NOMO-1 (cell line): ENCODE measurements at regions not wholly inside any gene's neighbourhood (a gene's known extent, or its start where the extent isn't known, plus 50 kb on each side); places are given as distances from the start of the nearest gene placed in this dataset.
"Not testable (repeated sequence)": the region's sequence is repeated elsewhere in the genome, so short reads cannot be mapped to it uniquely, and the experiment has no call there.

Source experiments
- DNase-seq, 2 experiments: peaks; one replicate each; lab custom pipeline; 2025; ENCODE audit not compliant: unreplicated experiment in 2 of 2; lab: John Stamatoyannopoulos, UW

DNA sequence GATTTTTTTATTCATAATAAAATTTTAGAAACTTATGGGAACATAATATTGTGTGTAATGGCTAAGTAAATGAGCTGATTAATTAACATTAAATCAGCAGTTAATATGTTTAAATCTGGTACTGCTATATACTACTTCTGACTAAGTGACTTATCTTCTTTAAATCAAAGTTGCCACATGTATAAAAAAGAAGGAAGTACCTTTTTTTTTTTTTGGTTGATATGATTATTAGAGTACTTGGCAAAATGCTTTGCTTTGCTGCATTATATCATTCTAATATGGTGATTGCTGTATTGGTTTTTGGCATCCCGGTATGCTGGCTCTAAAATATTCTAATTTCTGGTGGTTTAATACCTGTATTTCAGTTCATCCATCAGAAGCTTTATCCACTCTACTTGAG lies 319.1 kb upstream of the RGS6 start:
- DNase-seq = peak in 1 of 2 experiments; percentile 48

GRCh38 chr14:71616013-71616412 lies 316.2 kb upstream of the RGS6 start:
- no peak for DNase-seq

- no peak for DNase-seq
Measured at GRCh38 chr14:71618047-71618446, 314.2 kb upstream of the RGS6 start.

DNA sequence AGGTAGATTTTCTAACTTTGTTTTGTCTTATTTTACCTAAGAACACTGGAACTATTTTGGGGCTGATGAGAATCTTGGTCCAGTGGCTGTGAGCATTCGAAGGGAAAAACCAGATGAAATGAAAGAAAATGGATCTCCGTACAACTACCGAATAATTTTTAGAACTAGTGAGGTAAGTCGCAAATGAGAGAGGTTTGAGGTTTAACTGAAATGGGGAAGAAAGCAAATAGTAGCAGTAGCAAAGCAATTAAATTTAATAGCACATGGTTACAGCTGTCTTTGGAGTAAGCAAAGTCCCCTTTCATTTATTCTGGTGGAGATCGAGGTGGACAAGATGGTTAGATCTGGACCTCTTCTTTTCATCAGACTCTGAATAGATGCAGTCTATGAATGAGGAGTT lies 313.5 kb upstream of the RGS6 start:
- DNase-seq = peak; percentile 40 to 74

DNA sequence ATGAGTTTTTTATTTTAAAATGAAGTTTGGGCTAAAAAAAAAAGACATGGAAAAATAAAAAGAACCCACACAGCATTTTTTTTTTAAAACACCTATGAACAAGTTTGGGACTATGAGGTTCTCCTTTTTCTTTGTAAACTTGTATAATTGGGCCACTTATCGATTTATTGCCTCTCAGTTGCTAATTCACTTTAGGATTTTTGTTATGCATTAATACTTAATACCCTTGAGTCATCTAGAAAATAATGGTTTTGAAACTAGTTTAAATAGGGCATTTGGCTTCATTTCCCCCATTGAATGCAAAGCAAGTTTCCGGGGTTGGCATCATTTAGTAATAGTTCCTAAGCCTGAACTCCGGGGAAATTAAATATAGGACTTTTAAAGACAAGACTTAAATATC lies 312.8 kb upstream of the RGS6 start:
- DNase-seq = no peak

GRCh38 chr14:71620401-71620800 lies 311.8 kb upstream of the RGS6 start:
- DNase-seq = no peak

- DNase-seq = no peak
Measured at GRCh38 chr14:71621276-71621675, 311.0 kb upstream of the RGS6 start.

- DNase-seq = no peak
Measured at GRCh38 chr14:71621980-71622605, 310.1 kb upstream of the RGS6 start.

- DNase-seq = no peak
Measured at GRCh38 chr14:71623939-71624338, 308.3 kb upstream of the RGS6 start.

GRCh38 chr14:71625175-71625574 lies 307.1 kb upstream of the RGS6 start:
- peak in 1 of 2 experiments; percentile 55 for DNase-seq

DNA sequence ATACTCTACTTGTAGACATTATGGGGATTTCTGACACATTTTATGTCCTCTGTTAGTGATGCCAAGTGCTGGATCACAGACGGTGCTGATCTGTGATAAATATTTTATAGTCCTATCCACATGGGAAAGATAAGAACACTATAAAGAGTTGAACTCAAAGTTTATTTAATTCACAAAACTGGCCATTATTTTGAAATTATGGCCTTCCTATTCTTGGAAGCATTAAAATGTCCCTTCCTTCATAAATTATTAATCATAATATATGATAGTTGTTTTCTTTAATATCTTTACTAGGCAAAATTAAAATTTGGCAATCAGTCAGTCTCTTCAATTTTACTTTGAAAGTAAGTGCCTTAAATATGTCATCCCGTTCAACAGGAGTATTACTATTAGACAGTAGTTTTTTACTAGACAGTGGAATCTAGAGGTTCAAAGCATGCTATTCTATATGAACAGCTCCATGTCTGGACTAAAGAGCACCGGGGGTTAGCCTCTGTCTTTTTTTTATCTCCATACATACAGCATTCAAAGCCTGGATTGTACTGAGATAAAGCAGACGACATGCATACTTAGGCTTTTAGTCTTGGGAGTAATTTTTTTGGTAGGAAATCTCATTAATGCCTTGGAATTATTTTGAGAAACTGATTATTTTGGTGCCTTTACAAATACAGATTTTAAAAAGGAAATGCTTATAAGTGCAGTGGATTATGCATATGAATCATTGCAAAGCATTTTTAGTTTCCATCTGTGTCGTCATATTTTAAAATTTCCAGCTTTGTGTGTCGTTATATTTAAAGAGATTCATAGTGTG lies 306.1 kb upstream of the RGS6 start:
- DNase-seq = no peak

GRCh38 chr14:71628433-71628832 lies 303.8 kb upstream of the RGS6 start:
- no peak for DNase-seq

GRCh38 chr14:71629250-71629649 lies 303.0 kb upstream of the RGS6 start:
- DNase-seq = no peak

DNA sequence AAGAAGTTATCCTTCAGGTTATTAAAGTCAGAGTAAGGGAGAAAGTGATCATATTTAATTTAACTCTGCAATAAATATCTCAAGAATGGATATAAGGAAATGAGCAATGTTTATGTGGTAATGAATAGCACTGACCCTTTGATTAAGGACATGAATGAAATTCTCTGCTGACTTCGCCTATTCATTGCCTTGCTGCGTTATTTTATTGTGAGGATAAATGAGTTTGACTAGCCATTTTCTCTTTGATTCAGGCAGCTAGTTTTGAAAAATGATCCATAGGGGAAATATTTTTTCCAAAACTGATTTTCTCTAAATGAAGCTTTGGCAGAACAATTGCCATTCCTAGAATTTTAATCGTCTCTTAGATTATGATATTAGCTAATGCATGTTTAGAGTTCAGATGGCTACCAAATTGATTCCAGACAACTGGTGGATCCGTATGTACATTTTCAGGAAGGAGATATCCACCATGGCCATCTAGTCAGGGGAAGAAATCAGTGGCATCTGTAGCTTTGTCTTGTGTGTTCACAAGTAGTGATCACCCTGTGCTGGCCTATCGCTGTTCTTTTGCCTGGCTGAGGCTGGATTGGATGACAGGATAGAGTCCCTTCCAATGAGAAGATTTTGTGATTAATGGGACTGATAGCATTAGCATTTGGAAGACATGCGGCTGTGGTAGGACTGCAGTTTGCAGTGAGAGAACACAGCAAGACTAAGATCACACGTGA lies 302.3 kb upstream of the RGS6 start:
- no peak for DNase-seq

DNA sequence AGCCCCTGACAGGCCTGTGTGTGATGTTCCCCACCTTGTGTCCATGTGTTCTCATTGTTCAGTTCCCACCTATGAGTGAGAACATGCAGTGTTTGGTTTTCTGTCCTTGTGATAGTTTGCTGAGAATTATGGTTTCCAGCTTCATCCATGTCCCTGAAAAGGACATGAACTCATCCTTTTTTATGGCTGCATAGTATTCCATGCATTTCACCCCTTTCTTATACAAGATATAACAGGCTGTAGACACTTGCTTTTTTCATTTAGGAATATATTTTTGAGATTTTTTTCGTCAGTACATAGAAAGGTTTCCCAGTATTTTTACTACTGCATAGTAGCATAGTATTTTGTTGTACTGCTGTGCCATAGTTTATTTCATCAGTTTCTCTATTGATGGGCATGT lies 301.2 kb upstream of the RGS6 start:
- not testable (repeated sequence) for DNase-seq

GRCh38 chr14:71632440-71632946 lies 299.7 kb upstream of the RGS6 start:
- DNase-seq = no peak

DNA sequence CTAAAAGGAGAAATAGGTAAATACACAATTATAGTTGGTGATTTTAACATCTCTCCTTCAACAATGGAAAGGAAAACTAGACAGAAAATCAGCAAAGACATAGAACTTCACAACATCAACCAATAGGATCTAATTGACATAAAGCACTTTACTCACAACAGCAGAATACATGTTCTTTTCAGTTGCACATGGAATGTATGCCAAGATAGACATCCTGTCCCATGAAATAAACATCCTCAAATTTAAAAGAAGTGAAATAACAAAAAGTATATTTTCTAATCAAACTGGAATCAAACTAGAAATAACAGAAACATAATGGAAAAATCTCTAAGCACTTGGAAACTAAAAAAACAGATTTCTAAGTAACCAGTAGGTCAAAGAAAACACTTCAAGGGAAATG lies 296.2 kb upstream of the RGS6 start:
- DNase-seq = no peak

GRCh38 chr14:71636820-71637471 lies 295.3 kb upstream of the RGS6 start:
- DNase-seq = no peak

- no peak for DNase-seq
Measured at GRCh38 chr14:71638523-71639196, 293.6 kb upstream of the RGS6 start.

DNA sequence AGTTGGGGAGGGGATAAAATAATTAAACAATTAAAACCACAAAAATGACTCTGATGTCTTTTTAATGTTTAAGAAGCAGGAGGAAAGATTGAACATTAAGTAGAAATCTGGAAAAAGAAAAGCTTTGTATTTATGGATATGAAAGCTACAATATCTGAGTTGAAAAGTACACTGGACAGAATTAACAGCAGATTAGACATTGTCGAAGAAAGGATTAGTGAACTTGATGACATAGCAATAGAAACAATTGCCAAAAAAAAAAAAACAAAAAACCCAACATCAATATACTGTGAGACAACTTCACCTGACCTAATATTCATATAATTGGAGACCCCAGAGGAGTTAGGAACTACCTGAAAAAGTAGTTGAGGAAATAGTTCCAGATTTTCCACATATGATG lies 289.5 kb upstream of the RGS6 start:
- no peak for DNase-seq
